Activated CD4-positive, alpha-beta T cell treated with anti-CD3 and anti-CD28 coated beads for 36 hours (primary cell): ENCODE measurements at regions not wholly inside any gene's neighbourhood (a gene's known extent, or its start where the extent isn't known, plus 50 kb on each side); places are given as distances from the start of the nearest gene placed in this dataset.
"Not testable (repeated sequence)": the region's sequence is repeated elsewhere in the genome, so short reads cannot be mapped to it uniquely, and the experiment has no call there.

Experiments
- ATAC-seq: fragments of 200-7000 bp; cut with Tn5 transposase; one replicate; pipeline ENCODE4 v1.10.0; 2021; ENCODE audit warnings: mild to moderate bottlenecking, moderate library complexity
- CTCF ChIA-PET: fragments of 350-600 bp; sonication (Branson Sonifier 250); formaldehyde crosslinking; loops from one replicate; lab custom pipeline; 2021; ENCODE audit warnings: antibody characterized with exemption; lab: Charles Lee
- POLR2A ChIA-PET: fragments of 350-600 bp; sonication (Branson Sonifier 250); formaldehyde crosslinking; loops from one replicate; lab custom pipeline; 2021; ENCODE audit warnings: antibody characterized with exemption, inconsistent platforms; lab: Charles Lee
- DNase-seq: peaks from one replicate; pipeline ENCODE4 v3.0.0-alpha.2; 2020
- H3K27ac Mint-ChIP-seq: one replicate; pipeline ENCODE4 v1.8.0; 2021; ENCODE audit warnings: mixed read lengths
- H3K27me3 Mint-ChIP-seq: one replicate; pipeline ENCODE4 v1.8.0; 2021; ENCODE audit warnings: mixed read lengths
- H3K36me3 Mint-ChIP-seq: one replicate; pipeline ENCODE4 v1.8.0; 2021; ENCODE audit warnings: low read depth, mixed read lengths
- H3K4me1 Mint-ChIP-seq: one replicate; pipeline ENCODE4 v1.8.0; 2021; ENCODE audit warnings: mixed read lengths
- H3K4me3 Mint-ChIP-seq: one replicate; pipeline ENCODE4 v1.8.0; 2021; ENCODE audit warnings: mild to moderate bottlenecking, moderate library complexity, mixed read lengths
- H3K9me3 Mint-ChIP-seq: one replicate; pipeline ENCODE4 v1.8.0; 2021; ENCODE audit warnings: low read depth, mixed read lengths
- intact Hi-C, 2 experiments: fragments of 100-400 bp; cut with DNase I in 1 of 2; cut with micrococcal nuclease in 1 of 2; formaldehyde crosslinking; loops; one replicate each; pipeline versions ENCODE4 v1.14.2 to v1.15.1; 2022 to 2024; cut with DNase I, micrococcal nuclease

DNA sequence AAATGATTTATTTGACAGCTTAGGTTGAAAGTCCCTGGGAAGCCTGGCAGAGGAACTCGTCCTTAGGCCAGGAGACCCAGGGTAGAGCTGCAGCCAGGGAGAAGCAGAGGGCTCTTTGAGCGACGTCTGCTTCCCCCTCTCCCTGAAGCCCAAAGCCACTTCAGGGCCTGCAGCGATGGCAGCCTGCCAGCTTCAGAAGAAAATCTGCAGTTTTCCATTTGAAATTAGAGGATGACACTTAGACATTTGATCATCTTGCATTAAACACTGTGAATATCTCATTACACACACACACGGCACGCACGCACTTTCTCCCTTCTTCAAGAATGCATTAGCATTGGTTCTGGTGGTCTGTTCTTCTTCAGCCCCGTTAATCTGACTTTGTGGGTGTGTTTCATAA is 96.5 kb downstream of the PLEKHG1 start:
- intact Hi-C loops: no loop called here
- ChIA-PET POLR2A (no interaction called here), CTCF (interaction anchor here (3.7 kb wide), 1 partner anchor 9 kb away, joined by 16 read pairs; no protein-coding TSS in a partner anchor)
- ATAC-seq (no peak), DNase-seq (no peak)
- H3K9me3 Mint-ChIP-seq: no peaks in the 10 kb centered on the region
- no peaks in the 10 kb centered on the region for H3K27me3 Mint-ChIP-seq
- H3K36me3 Mint-ChIP-seq: no peaks in the 10 kb centered on the region
- no peak overlapping the region for H3K27ac Mint-ChIP-seq
- no peak overlapping the region for H3K4me3 Mint-ChIP-seq
- peaks cover 10% of the 10 kb centered on the region for H3K4me1 Mint-ChIP-seq

DNA sequence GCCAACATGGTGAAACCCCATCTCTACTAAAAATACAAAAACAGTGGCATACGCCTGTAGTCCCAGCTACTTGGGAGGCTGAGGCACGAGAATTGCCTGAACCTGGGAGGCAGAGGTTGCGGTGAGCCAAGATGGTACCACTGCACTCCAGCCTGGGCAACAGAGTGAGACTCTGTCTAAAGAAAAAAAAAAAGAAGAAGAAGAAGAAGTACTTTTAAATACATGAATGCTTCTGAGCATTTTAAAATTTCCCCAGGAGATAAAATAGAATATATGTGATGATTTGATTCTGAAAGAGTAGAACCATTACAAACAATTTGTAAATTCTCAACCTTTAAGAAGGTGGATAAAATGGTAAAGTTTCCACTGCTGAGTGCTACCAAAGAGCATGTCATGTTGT is 97.2 kb downstream of the PLEKHG1 start:
- CTCF ChIA-PET: interaction anchor here (1.0 to 3.7 kb wide), 2 partner anchors 10 to 617 kb away, joined by 3 to 16 read pairs; no protein-coding TSS in a partner anchor
- H3K36me3 Mint-ChIP-seq, DNase-seq, intact Hi-C loops, H3K4me1 Mint-ChIP-seq, H3K27ac Mint-ChIP-seq, H3K27me3 Mint-ChIP-seq, H3K9me3 Mint-ChIP-seq, ATAC-seq, H3K4me3 Mint-ChIP-seq, POLR2A ChIA-PET: not testable (repeated sequence)

GRCh38 chr6:150697515-150697914 is 97.8 kb downstream of the PLEKHG1 start:
- DNase-seq (no peak), ATAC-seq (no peak)
- Mint-ChIP-seq H3K4me1 (peaks cover 8% of the 10 kb centered on the region), H3K36me3 (no peaks in the 10 kb centered on the region), H3K27ac (no peak overlapping the region), H3K9me3 (no peaks in the 10 kb centered on the region), H3K27me3 (no peaks in the 10 kb centered on the region), H3K4me3 (no peak overlapping the region)
- POLR2A ChIA-PET: no interaction called here
- CTCF ChIA-PET: interaction anchor here (1.0 to 3.7 kb wide), 2 partner anchors 11 to 617 kb away, joined by 3 to 16 read pairs; no protein-coding TSS in a partner anchor
- intact Hi-C loops: no loop called here

DNA sequence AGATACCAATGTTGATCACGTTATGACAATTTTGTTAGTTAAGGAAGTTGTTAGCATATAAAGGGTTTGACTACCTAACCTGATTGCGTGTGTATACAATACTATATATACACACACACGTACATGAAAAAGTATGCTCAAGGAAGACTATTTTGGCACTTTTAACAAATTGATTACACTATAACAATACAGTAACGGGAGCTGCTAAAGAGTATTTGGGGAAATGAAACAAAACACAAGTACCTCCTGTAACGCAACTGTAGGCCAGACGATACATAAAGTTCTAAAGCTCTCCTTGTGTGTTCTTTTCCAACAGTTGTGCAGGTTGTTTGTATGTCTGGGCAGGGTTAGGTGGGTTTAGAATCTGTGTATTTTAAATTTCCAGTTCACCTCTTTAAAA is 98.7 kb downstream of the PLEKHG1 start:
- Mint-ChIP-seq H3K27me3 (no peaks in the 10 kb centered on the region), H3K9me3 (no peaks in the 10 kb centered on the region), H3K4me3 (no peak overlapping the region), H3K4me1 (peaks cover 5% of the 10 kb centered on the region), H3K27ac (no peak overlapping the region), H3K36me3 (no peaks in the 10 kb centered on the region)
- intact Hi-C loops: no loop called here
- ATAC-seq: no peak
- ChIA-PET CTCF (interaction anchor here (0.9 kb wide), 1 partner anchor 10 kb away, joined by 4 read pairs; no protein-coding TSS in a partner anchor), POLR2A (no interaction called here)
- DNase-seq: no peak

GRCh38 chr6:150702675-150703074 is 103.0 kb downstream of the PLEKHG1 start:
- CTCF ChIA-PET: no interaction called here
- no peak for ATAC-seq

DNA sequence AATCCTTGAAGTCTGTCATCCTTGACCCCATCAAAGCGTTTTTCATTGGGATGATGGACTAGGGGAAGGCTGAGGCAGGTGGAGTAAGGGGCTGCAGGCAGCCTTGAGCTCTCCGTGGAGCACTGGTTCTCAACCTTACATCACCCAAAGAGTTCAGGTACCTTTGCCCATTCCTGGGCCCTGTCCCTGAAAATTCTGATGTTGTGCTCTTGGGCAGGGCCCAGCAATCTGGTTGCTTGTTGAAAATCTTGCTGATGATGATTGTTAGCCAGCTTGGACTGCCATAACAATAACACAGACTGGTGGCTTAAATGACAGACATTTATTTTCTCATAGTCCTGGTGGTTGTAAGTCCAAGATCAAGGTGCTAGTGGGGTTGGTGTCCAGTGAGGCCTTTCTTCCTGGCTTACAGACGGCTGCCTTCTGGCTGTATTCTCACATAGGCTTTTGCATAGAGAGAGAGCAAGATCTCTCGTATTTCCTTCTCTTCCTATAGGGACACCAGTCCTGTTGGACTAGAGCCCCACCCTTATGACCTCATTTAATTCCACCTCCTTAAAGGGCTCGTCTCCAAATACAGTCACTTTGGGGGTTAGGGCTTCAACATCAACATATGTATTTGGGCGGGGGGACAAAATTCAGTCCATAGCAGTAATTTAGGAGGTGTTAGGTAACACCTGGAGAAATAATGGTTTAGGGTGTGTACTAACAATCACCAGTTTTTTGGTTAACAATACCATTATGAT is 104.9 kb downstream of the PLEKHG1 start:
- no peak overlapping the region for H3K27ac Mint-ChIP-seq
- POLR2A ChIA-PET: no interaction called here
- intact Hi-C loops: no loop called here
- no peaks in the 10 kb centered on the region for H3K9me3 Mint-ChIP-seq
- H3K4me3 Mint-ChIP-seq: no peak overlapping the region
- no peaks in the 10 kb centered on the region for H3K4me1 Mint-ChIP-seq
- ATAC-seq (no peak), DNase-seq (no peak)
- CTCF ChIA-PET: no interaction called here
- H3K27me3 Mint-ChIP-seq: peaks cover 3% of the 10 kb centered on the region
- no peaks in the 10 kb centered on the region for H3K36me3 Mint-ChIP-seq

More at GRCh38 chr6:150702675-150703074, 103.0 kb downstream of the PLEKHG1 start:
- Mint-ChIP-seq H3K9me3 (no peaks in the 10 kb centered on the region), H3K4me1 (no peaks in the 10 kb centered on the region), H3K27me3 (peaks cover 3% of the 10 kb centered on the region), H3K4me3 (no peak overlapping the region), H3K36me3 (no peaks in the 10 kb centered on the region), H3K27ac (no peak overlapping the region)
- DNase-seq: no peak
- intact Hi-C loops: no loop called here
- POLR2A ChIA-PET: interaction anchor here (0.5 kb wide), 1 partner anchor 105 kb away, joined by 3 read pairs; no protein-coding TSS in a partner anchor

DNA sequence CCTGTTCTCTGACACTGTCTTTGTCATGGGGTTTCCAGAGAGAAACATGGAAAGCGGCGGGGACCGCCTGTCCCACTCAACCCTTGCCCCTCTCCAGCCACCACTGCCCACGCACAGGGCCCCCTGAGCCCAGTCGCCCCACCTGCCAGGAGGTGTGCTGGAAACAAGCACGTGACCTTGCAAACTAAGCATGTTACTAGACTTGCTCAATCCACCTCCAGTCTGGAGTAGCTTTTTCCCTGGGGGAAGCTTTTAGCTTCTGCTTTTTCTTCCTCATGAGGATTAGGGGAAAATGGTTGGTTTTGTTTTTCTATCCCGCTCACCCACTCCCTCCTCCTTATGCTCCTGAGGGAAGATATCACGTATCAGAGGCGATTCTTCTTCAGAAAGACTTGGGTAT is 105.7 kb downstream of the PLEKHG1 start:
- DNase-seq: no peak
- Mint-ChIP-seq H3K27me3 (peaks cover 3% of the 10 kb centered on the region), H3K36me3 (no peaks in the 10 kb centered on the region), H3K4me1 (no peaks in the 10 kb centered on the region), H3K4me3 (no peak overlapping the region), H3K27ac (no peak overlapping the region), H3K9me3 (no peaks in the 10 kb centered on the region)
- no peak for ATAC-seq
- intact Hi-C loops: no loop called here
- ChIA-PET POLR2A (no interaction called here), CTCF (no interaction called here)

- DNase-seq (no peak), ATAC-seq (no peak)
- ChIA-PET POLR2A (no interaction called here), CTCF (interaction anchor here (0.8 to 1.4 kb wide), 3 partner anchors 10 to 24 kb away, joined by 3 to 4 read pairs (median 3); no protein-coding TSS in a partner anchor)
- no peak overlapping the region for H3K4me3 Mint-ChIP-seq
- intact Hi-C loops: no loop called here
- H3K9me3 Mint-ChIP-seq: no peaks in the 10 kb centered on the region
- H3K27me3 Mint-ChIP-seq: no peaks in the 10 kb centered on the region
- no peaks in the 10 kb centered on the region for H3K4me1 Mint-ChIP-seq
- no peaks in the 10 kb centered on the region for H3K36me3 Mint-ChIP-seq
- no peak overlapping the region for H3K27ac Mint-ChIP-seq
Measured at GRCh38 chr6:150710236-150710635, 110.6 kb downstream of the PLEKHG1 start.

DNA sequence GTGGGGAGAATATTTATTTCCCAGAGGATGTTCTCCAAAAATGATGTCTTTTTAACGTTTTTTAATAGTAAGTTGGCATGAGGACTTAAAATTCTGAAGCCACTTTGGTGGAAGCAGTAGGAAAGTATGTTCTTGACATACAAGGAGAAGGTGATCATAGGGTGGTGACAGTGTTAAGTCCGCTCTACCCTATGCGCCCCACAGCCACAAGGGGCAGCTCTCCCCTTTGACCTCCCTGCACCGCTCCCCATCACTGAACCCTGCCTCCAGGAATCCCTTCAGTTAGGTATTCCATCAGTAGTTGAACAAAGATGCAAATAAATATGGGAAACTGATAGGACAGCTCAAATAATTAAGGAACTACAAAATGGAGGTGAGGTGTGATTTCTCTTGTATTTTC is 111.4 kb downstream of the PLEKHG1 start:
- POLR2A ChIA-PET: no interaction called here
- Mint-ChIP-seq H3K4me3 (no peak overlapping the region), H3K27ac (no peak overlapping the region), H3K9me3 (no peaks in the 10 kb centered on the region), H3K36me3 (no peaks in the 10 kb centered on the region), H3K4me1 (no peaks in the 10 kb centered on the region), H3K27me3 (no peaks in the 10 kb centered on the region)
- intact Hi-C loops: no loop called here
- CTCF ChIA-PET: no interaction called here
- ATAC-seq (no peak), DNase-seq (no peak)

- no peak for DNase-seq
- ChIA-PET POLR2A (no interaction called here), CTCF (no interaction called here)
- H3K4me3 Mint-ChIP-seq: no peak overlapping the region
- intact Hi-C loops: no loop called here
- no peaks in the 10 kb centered on the region for H3K9me3 Mint-ChIP-seq
- no peak overlapping the region for H3K27ac Mint-ChIP-seq
- H3K36me3 Mint-ChIP-seq: no peaks in the 10 kb centered on the region
- H3K27me3 Mint-ChIP-seq: no peaks in the 10 kb centered on the region
- no peaks in the 10 kb centered on the region for H3K4me1 Mint-ChIP-seq
- no peak for ATAC-seq
Measured at GRCh38 chr6:150711584-150712504, 112.2 kb downstream of the PLEKHG1 start.

DNA sequence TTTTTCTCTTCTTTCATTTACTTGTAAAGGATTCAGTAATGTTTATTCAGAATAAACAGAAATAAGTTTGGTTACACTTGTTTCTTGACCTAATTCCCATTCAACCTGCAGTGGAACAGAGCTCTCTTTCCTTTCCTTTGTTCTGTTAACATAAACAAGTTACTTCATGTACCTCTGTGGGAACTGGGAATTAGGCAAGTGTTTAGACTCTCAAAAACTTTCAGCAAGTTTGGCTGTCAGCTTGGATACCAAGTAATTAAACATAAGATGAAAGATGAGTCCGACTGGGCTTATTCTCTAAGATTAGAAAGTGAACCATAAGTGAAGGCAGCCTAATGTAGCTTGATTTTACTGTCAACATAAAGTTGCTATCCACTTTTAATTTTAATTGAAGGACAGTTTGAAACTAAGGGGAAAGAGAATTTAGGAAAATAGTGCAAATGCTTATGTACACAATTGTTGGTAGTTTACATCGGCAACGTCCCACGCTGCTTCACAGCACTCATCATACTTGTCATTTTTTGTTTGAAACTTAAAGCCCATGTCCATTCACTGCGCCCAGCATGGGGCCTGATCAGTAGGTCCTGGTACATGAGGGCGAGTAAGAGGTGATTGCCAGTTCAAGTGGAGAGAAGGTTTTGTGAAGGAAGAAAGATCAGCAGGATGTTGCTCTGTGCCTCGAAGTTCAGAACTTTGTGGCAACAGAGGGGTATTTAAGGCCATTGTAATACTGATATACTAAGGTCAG is 113.0 kb downstream of the PLEKHG1 start:
- Mint-ChIP-seq H3K9me3 (no peaks in the 10 kb centered on the region), H3K4me1 (no peaks in the 10 kb centered on the region), H3K4me3 (no peak overlapping the region), H3K36me3 (no peaks in the 10 kb centered on the region), H3K27ac (no peak overlapping the region), H3K27me3 (no peaks in the 10 kb centered on the region)
- intact Hi-C loops: no loop called here
- ATAC-seq (no peak), DNase-seq (no peak)
- ChIA-PET POLR2A (no interaction called here), CTCF (no interaction called here)
